ENCODE measurements at regions not wholly inside any gene's neighbourhood (a gene's known extent, or its start where the extent isn't known, plus 50 kb on each side); places are given as distances from the start of the nearest gene placed in this dataset.
"Not testable (repeated sequence)": the region's sequence is repeated elsewhere in the genome, so short reads cannot be mapped to it uniquely, and the experiment has no call there.

GRCh38 chr12:116672842-116673516 lies 64.9 kb downstream of the SPRING1 start:
- H3K4me3 ChIP-seq (ENCODE audit: low read depth, low read length) = peak overlapping the region; percentile 48
- no peak for TF ChIP-seq CTCF (IDR thresholded peaks at IDR 0.05; ENCODE audit: borderline replicate concordance, insufficient read depth, low read depth, low read length)

GRCh38 chr12:116672010-116672409 lies 65.9 kb downstream of the SPRING1 start:
- no peak for TF ChIP-seq CTCF (IDR thresholded peaks at IDR 0.05; ENCODE audit: borderline replicate concordance, insufficient read depth, low read depth, low read length)
- H3K4me3 ChIP-seq (ENCODE audit: low read depth, low read length) = no peak overlapping the region

- H3K4me3 ChIP-seq (ENCODE audit: low read depth, low read length) = no peak overlapping the region
- TF ChIP-seq CTCF (IDR thresholded peaks at IDR 0.05; ENCODE audit: borderline replicate concordance, insufficient read depth, low read depth, low read length) = no peak
Measured at GRCh38 chr12:116670859-116671258, 67.0 kb downstream of the SPRING1 start.

- TF ChIP-seq CTCF (IDR thresholded peaks at IDR 0.05; ENCODE audit: borderline replicate concordance, insufficient read depth, low read depth, low read length) = no peak
- no peak overlapping the region for H3K4me3 ChIP-seq (ENCODE audit: low read depth, low read length)
Measured at GRCh38 chr12:116667752-116668151, 70.1 kb downstream of the SPRING1 start.

- H3K4me3 ChIP-seq (ENCODE audit: low read depth, low read length) = not testable (repeated sequence)
Measured at GRCh38 chr12:116666829-116667228, 71.0 kb downstream of the SPRING1 start.

- TF ChIP-seq CTCF (IDR thresholded peaks at IDR 0.05; ENCODE audit: borderline replicate concordance, insufficient read depth, low read depth, low read length) = no peak
- no peak overlapping the region for H3K4me3 ChIP-seq (ENCODE audit: low read depth, low read length)
Measured at GRCh38 chr12:116666305-116666673, 71.6 kb downstream of the SPRING1 start.

- TF ChIP-seq CTCF (IDR thresholded peaks at IDR 0.05; ENCODE audit: borderline replicate concordance, insufficient read depth, low read depth, low read length) = no peak
- H3K4me3 ChIP-seq (ENCODE audit: low read depth, low read length) = no peak overlapping the region
Measured at GRCh38 chr12:116665666-116666304, 72.1 kb downstream of the SPRING1 start.

All from GM12875 (cell line).